Neural crest cell (in vitro differentiated cells): ENCODE measurements at regions not wholly inside any gene's neighbourhood (a gene's known extent, or its start where the extent isn't known, plus 50 kb on each side); places are given as distances from the start of the nearest gene placed in this dataset.

Source experiments
- DNase-seq: peaks from one replicate; pipeline ENCODE4 v3.0.0; 2021; ENCODE audit warnings: low read depth, mixed read lengths, low spot score
- H3K27ac Mint-ChIP-seq: one replicate; pipeline ENCODE4 v1.8.0; 2021; ENCODE audit warnings: mild to moderate bottlenecking, mixed read lengths; ENCODE audit not compliant: unreplicated experiment
- H3K27me3 Mint-ChIP-seq: 2 replicates; pipeline ENCODE4 v1.8.0; 2021; ENCODE audit warnings: low read depth, mild to moderate bottlenecking, mixed read lengths
- H3K36me3 Mint-ChIP-seq: 2 replicates; pipeline ENCODE4 v1.8.0; 2021; ENCODE audit warnings: low read depth, mild to moderate bottlenecking, mixed read lengths
- H3K4me1 Mint-ChIP-seq: 2 replicates; pipeline ENCODE4 v1.8.0; 2021; ENCODE audit warnings: mixed read lengths
- H3K4me3 Mint-ChIP-seq: one replicate; pipeline ENCODE4 v1.8.0; 2021; ENCODE audit warnings: mild to moderate bottlenecking, mixed read lengths
- H3K9me3 Mint-ChIP-seq: 2 replicates; pipeline ENCODE4 v1.8.0; 2021; ENCODE audit warnings: mixed read lengths
- CTCF ChIP-seq: fragments of 200-600 bp; sonication (generic); conservative IDR thresholded peaks from 2 replicates; pipeline ENCODE4 v1.5.0; 2021; ENCODE audit warnings: antibody characterized with exemption, mild to moderate bottlenecking

DNA sequence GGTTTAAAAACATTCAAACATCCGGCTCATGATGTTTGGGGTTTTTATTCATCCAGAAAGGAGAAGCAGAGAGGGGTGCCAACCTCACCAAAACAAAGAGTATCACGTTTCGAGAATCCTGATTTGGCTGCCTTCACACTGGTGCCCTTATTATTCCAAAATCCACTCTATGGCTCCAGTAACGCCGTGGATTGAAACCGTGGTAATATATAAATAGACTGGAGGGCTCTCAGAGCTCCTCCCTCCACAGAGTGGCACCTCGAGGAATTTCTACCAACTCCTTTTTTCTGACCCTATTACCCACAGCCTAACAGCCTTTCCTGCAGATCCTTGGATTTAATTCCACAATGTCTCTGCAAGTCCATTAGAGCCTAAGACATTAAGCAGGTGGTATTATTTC is 353.6 kb downstream of the CRPPA start:
- Mint-ChIP-seq H3K4me1 (peaks cover 18% of the 10 kb centered on the region), H3K27ac (no peak overlapping the region), H3K4me3 (no peak overlapping the region), H3K36me3 (no peaks in the 10 kb centered on the region), H3K9me3 (no peaks in the 10 kb centered on the region), H3K27me3 (no peaks in the 10 kb centered on the region)
- no peak for DNase-seq
- TF ChIP-seq CTCF, result no peak

DNA sequence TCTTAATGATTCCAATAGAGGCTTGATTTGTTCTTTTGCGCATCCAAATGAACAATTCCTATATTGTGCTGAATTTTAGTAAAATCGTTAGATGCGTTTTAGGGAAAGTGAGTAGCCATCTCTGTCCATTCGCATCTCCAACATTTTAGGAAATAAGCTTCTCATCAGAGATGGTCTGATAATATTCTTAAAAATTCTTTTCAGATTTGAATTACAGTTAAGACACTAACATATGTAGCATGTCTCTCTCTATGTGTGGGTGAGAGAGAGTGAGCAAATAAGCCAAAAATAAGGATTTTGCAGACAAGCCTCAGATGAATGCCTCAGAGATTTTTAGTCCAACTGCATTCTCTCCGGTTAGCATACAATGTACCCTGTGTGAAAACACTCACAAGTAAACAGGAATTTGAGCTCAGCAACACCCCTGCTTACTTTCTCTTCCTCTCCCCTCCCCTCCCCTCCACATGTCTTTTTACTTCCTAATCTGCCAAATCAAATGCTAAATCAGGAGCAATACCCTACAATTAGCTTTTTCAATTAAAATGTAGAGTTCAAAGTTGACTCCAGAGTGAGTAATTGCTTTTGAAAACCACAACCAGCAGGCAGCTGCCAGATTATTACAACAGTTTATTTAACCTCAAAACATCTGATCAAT is 354.4 kb downstream of the CRPPA start:
- Mint-ChIP-seq H3K4me3 (no peak overlapping the region), H3K36me3 (no peaks in the 10 kb centered on the region), H3K27me3 (no peaks in the 10 kb centered on the region), H3K9me3 (no peaks in the 10 kb centered on the region), H3K27ac (no peak overlapping the region), H3K4me1 (peaks cover 18% of the 10 kb centered on the region)
- DNase-seq, result no peak
- TF ChIP-seq CTCF, result no peak

DNA sequence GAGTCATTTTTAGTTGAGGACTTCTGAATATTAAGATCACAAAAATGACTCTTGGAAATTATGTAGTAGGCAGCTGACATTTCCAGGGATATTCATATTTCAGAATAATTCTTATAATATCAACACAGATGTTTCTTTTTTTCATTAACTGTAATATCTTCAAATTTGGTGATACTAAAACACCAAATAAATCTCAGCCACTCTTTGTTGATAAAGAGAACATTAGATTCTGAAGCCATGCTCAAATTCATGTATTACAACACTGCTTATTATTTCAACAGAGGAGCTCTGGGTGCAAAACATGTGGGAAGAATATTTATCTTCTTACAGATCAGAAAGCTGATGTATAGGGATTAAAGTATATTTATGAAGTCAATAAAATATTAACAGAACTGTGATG is 355.4 kb downstream of the CRPPA start:
- Mint-ChIP-seq H3K36me3 (no peaks in the 10 kb centered on the region), H3K27me3 (no peaks in the 10 kb centered on the region), H3K4me3 (no peak overlapping the region), H3K27ac (no peak overlapping the region), H3K9me3 (no peaks in the 10 kb centered on the region), H3K4me1 (peaks cover 18% of the 10 kb centered on the region)
- no peak for DNase-seq
- TF ChIP-seq CTCF, result no peak

GRCh38 chr7:16063716-16064675 is 357.3 kb downstream of the CRPPA start:
- DNase-seq, result no peak
- no peak overlapping the region for H3K4me3 Mint-ChIP-seq
- no peak overlapping the region for H3K27ac Mint-ChIP-seq
- H3K27me3 Mint-ChIP-seq, result no peaks in the 10 kb centered on the region
- TF ChIP-seq CTCF, result no peak
- no peaks in the 10 kb centered on the region for H3K36me3 Mint-ChIP-seq
- no peaks in the 10 kb centered on the region for H3K9me3 Mint-ChIP-seq
- H3K4me1 Mint-ChIP-seq, result peaks cover 18% of the 10 kb centered on the region

DNA sequence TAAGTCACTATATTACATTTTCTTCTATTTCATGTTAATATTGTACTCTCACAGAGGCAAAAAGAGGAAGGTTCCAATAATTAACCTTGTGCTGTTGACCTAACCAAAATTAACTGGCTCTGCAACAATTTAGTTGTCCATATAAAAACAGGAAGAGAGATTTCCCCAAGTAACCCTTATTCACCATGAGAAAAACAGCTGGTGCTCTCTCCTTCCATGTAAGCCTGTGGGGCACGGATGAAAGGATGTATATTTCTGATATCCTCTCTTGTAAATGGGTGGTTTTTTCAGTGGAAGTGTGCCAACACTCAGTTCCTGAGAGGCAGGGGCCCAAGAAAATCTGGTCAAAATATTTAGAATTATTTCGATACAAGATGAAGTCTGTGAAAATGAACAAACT is 358.1 kb downstream of the CRPPA start:
- no peaks in the 10 kb centered on the region for H3K9me3 Mint-ChIP-seq
- H3K27ac Mint-ChIP-seq, result no peak overlapping the region
- H3K27me3 Mint-ChIP-seq, result no peaks in the 10 kb centered on the region
- H3K36me3 Mint-ChIP-seq, result no peaks in the 10 kb centered on the region
- no peak overlapping the region for H3K4me3 Mint-ChIP-seq
- TF ChIP-seq CTCF, result no peak
- DNase-seq, result no peak
- peaks cover 18% of the 10 kb centered on the region for H3K4me1 Mint-ChIP-seq
